ENCODE measurements at regions not wholly inside any gene's neighbourhood (a gene's known extent, or its start where the extent isn't known, plus 50 kb on each side); places are given as distances from the start of the nearest gene placed in this dataset.
A peak's percentile ranks its signal among the peaks of the same experiment; 100 is the strongest.

DNA sequence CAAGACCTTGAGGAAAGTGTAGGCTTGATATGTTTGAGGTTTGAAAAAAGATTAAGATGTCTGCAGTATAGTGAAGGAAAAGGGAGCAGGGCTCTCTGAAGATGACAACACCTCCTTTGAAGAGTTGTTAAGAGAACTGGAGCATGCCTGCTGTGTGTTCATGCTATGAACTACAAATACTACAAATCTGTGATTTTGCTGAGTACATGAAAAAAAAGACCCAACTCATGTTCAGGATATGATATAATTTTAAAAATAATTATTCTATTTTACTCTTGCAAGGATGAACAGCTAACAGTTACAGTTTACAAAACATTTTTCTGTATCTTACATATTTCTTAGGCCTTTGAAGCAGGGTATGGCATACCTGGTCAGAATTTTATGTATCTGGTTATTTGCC, 305.4 kb upstream of the CWC22 start:
- H3K9me3 ChIP-seq (ENCODE audit: low read depth): no peaks in the 10 kb centered on the region
- no peaks in the 10 kb centered on the region for H3K27me3 ChIP-seq
- TF ChIP-seq, protein P1, sequence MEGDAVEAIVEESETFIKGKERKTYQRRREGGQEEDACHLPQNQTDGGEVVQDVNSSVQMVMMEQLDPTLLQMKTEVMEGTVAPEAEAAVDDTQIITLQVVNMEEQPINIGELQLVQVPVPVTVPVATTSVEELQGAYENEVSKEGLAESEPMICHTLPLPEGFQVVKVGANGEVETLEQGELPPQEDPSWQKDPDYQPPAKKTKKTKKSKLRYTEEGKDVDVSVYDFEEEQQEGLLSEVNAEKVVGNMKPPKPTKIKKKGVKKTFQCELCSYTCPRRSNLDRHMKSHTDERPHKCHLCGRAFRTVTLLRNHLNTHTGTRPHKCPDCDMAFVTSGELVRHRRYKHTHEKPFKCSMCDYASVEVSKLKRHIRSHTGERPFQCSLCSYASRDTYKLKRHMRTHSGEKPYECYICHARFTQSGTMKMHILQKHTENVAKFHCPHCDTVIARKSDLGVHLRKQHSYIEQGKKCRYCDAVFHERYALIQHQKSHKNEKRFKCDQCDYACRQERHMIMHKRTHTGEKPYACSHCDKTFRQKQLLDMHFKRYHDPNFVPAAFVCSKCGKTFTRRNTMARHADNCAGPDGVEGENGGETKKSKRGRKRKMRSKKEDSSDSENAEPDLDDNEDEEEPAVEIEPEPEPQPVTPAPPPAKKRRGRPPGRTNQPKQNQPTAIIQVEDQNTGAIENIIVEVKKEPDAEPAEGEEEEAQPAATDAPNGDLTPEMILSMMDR (IDR thresholded peaks at IDR 0.05; ENCODE audit: low read depth, low read length): no peak
- DNase-seq (ENCODE audit: low read depth in 1 of 2, low spot score in 1 of 2): no peak
- no peaks in the 10 kb centered on the region for H3K36me3 ChIP-seq
- H3K4me3 ChIP-seq: no peak overlapping the region
- H3K4me1 ChIP-seq (ENCODE audit: low read depth): no peaks in the 10 kb centered on the region
- no peak overlapping the region for H3K27ac ChIP-seq

DNA sequence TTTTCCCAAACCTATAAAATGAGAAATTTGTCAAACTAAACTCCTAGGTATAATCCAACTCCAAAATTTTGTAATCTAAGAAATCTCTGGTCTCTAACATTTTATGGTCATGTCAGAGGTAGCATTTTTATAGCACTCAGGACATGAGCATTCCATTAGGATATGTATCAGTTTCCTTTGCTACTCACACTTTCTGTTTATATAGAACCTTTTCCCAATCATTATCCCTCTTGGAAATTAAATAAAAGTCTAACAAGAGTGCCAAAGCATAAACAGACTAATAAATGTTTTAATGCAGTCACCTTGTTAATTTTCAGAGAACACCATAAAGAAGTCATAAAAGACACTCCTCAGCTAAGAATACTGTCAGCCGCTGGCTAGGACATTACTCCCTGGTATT, 300.0 kb upstream of the CWC22 start:
- Histone ChIP-seq H3K4me3 (no peak overlapping the region), H3K36me3 (no peaks in the 10 kb centered on the region), H3K27ac (no peak overlapping the region), H3K4me1 (ENCODE audit: low read depth) (no peaks in the 10 kb centered on the region), H3K27me3 (no peaks in the 10 kb centered on the region), H3K9me3 (ENCODE audit: low read depth) (no peaks in the 10 kb centered on the region)
- DNase-seq (ENCODE audit: low read depth in 1 of 2, low spot score in 1 of 2): no peak
- TF ChIP-seq, protein P1 (IDR thresholded peaks at IDR 0.05; ENCODE audit: low read depth, low read length): no peak

DNA sequence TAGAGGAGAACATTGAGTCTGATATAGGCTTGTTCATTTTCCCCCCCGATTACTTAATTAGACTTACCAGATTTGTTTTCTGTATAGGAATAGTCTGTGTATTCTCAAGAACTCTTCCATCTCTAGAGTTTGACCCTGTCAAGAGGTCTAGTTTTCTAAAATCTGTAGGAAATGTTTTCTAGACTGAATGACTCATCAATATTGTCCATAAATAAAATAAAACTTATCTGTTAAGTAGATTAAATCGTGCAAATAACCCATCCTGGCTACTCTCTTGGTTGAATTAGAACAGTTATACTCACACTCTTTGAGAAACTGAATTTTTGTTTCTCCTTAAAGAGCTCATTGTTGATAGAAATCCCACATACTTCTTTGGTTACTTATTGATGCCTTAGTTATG, 299.2 kb upstream of the CWC22 start:
- no peak overlapping the region for H3K4me3 ChIP-seq
- H3K27ac ChIP-seq: no peak overlapping the region
- no peaks in the 10 kb centered on the region for H3K9me3 ChIP-seq (ENCODE audit: low read depth)
- no peaks in the 10 kb centered on the region for H3K4me1 ChIP-seq (ENCODE audit: low read depth)
- no peak for DNase-seq (ENCODE audit: low read depth in 1 of 2, low spot score in 1 of 2)
- H3K36me3 ChIP-seq: no peaks in the 10 kb centered on the region
- no peaks in the 10 kb centered on the region for H3K27me3 ChIP-seq
- TF ChIP-seq, protein P1 (IDR thresholded peaks at IDR 0.05; ENCODE audit: low read depth, low read length): no peak

DNA sequence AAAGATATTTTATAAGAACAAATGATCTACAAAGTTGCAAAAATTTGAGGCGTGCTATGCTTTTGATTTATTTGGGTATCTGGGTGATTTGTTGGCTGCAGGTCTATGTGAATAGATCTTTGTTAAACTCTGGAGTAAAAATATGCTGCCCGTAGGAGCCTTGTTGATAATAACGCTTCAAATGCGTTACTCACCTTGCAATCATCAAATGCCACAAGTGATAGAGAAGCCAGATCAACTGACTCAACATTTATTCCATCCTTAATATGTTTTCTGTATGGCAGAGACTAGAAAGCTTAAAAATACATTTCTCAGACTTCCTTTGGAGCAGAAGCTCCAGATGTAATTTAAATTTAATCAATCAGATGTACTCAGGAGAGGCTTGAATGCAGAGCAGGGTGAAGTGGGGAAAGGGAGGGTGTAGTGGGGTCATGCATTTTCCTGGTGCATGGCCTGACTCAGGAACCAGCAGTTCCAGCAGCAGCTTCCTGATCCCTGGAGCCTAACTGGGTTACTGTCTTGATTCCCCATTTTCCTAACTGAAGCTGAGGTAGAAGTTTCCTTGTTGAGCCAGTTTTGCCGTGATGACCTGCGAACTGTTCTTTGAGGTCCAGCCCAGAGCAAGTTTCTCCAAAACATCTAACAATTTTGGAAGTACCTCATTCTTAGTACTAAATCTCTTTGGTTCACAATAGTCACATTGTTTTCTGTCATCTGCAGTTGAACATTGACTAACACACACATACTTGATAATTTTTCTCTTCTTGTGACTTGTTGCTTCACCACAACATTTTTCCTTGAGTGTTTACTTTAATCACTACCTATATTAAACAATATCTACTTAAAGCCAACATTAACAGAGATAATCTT, 284.7 kb upstream of the CWC22 start:
- no peaks in the 10 kb centered on the region for H3K27me3 ChIP-seq
- no peak overlapping the region for H3K4me3 ChIP-seq
- H3K27ac ChIP-seq: no peak overlapping the region
- H3K9me3 ChIP-seq (ENCODE audit: low read depth): no peaks in the 10 kb centered on the region
- no peaks in the 10 kb centered on the region for H3K4me1 ChIP-seq (ENCODE audit: low read depth)
- TF ChIP-seq, protein P1 (IDR thresholded peaks at IDR 0.05; ENCODE audit: low read depth, low read length): no peak
- H3K36me3 ChIP-seq: no peaks in the 10 kb centered on the region
- DNase-seq (ENCODE audit: low read depth in 1 of 2, low spot score in 1 of 2): peak in 1 of 2 donors; percentile 44

DNA sequence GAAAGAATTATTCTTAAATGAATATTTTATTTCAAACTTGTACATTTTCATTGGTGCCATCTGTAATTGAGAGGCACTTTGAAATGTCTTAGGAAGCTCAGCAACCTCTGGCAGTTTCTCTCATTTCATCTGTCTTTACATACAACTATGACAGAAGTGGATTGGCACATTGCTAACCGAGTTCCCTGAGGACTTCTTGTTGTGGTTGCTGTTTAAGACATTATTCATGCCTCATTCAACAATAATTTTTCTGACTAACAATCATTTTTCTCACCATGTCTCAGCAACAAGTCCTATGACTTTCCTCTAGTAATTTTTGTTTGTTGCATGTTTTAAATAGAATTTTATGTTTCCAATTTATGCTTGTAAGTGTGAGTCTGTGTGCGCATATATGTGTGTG, 284.0 kb upstream of the CWC22 start:
- no peaks in the 10 kb centered on the region for H3K36me3 ChIP-seq
- H3K27me3 ChIP-seq: no peaks in the 10 kb centered on the region
- H3K4me1 ChIP-seq (ENCODE audit: low read depth): no peaks in the 10 kb centered on the region
- H3K4me3 ChIP-seq: no peak overlapping the region
- peak in 1 of 2 donors; percentile 72 for DNase-seq (ENCODE audit: low read depth in 1 of 2, low spot score in 1 of 2)
- TF ChIP-seq, protein P1 (IDR thresholded peaks at IDR 0.05; ENCODE audit: low read depth, low read length): no peak
- no peak overlapping the region for H3K27ac ChIP-seq
- H3K9me3 ChIP-seq (ENCODE audit: low read depth): no peaks in the 10 kb centered on the region
